ENCODE measurements at regions not wholly inside any gene's neighbourhood (a gene's known extent, or its start where the extent isn't known, plus 50 kb on each side); places are given as distances from the start of the nearest gene placed in this dataset.

DNA sequence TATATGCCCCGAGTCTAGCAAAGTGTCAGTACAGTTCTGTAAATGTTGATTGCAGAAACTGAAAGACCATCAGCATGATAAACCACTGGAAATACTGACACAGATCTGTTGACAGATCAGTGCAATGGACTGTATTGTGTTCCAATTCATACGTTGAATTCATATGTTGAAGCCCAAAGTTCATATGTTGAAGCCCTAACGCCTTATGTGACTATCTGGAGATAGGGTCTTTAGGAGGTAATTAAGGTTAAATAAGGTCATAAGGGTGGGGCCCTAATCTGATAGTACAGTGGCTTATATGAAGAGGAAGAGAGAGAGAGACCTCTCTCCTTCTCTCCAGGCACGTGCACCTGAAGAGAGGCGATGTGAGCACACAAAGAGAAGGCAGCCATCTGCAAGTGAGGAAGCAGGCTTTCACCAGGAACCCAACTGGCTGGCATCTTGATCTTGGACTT, 144.7 kb downstream of the MRPL39 start:
- TF ChIP-seq, protein P1, sequence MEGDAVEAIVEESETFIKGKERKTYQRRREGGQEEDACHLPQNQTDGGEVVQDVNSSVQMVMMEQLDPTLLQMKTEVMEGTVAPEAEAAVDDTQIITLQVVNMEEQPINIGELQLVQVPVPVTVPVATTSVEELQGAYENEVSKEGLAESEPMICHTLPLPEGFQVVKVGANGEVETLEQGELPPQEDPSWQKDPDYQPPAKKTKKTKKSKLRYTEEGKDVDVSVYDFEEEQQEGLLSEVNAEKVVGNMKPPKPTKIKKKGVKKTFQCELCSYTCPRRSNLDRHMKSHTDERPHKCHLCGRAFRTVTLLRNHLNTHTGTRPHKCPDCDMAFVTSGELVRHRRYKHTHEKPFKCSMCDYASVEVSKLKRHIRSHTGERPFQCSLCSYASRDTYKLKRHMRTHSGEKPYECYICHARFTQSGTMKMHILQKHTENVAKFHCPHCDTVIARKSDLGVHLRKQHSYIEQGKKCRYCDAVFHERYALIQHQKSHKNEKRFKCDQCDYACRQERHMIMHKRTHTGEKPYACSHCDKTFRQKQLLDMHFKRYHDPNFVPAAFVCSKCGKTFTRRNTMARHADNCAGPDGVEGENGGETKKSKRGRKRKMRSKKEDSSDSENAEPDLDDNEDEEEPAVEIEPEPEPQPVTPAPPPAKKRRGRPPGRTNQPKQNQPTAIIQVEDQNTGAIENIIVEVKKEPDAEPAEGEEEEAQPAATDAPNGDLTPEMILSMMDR (IDR thresholded peaks at IDR 0.05; ENCODE audit: low read depth, low read length), result no peak
- TF ChIP-seq EZH2phosphoT487 (IDR thresholded peaks at IDR 0.05; ENCODE audit: low read depth), result no peak

Data from OCI-LY3 (cell line).